Ovary (tissue), 3 donors: ENCODE measurements at regions not wholly inside any gene's neighbourhood (a gene's known extent, or its start where the extent isn't known, plus 50 kb on each side); places are given as distances from the start of the nearest gene placed in this dataset.

Experiments used
- EP300 ChIP-seq: sonication (generic); formaldehyde crosslinking; IDR thresholded peaks from one replicate; pipeline ENCODE4 v1.6.1; 2017; ENCODE audit warnings: antibody characterized with exemption
- POLR2A ChIP-seq: fragments of 450-650 bp; IDR thresholded peaks from one replicate; pipeline ENCODE4 v1.6.1; 2017; ENCODE audit warnings: antibody characterized with exemption, mild to moderate bottlenecking, moderate library complexity
- TF ChIP-seq, protein P1 (sequence below), 3 donors: fragments of 450-650 bp in 2 of 3; fragments of 200-600 bp in 1 of 3; IDR thresholded peaks; one replicate each; pipeline versions ENCODE4 v1.5.1 to v1.8.0; 2016 to 2022; ENCODE audit warnings: antibody characterized with exemption in 3 of 3, mild to moderate bottlenecking in 1 of 3
- donor health status: DM: no; HTN: no; CAD: no.

DNA sequence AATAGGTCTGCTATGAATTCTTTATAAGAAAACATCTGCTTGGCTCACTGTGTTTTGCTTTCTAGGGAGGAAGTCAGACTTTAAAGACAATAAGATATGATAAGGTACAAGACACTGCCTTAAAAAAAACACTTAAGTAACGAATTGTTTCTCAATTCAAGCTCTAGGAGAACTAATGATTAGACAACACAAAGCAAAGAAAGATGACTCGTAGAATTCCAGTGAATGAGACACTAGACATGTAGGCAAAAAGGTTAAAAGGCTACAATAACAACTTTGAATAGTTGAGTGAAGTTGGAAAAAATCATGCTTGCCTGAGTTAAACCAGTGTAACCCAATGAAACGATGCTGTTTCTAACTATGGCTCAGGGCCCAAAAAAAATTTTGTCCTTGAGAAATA is 344.4 kb upstream of the ACTRT1 start:
- no peak for TF ChIP-seq POLR2A
- TF ChIP-seq, protein P1, sequence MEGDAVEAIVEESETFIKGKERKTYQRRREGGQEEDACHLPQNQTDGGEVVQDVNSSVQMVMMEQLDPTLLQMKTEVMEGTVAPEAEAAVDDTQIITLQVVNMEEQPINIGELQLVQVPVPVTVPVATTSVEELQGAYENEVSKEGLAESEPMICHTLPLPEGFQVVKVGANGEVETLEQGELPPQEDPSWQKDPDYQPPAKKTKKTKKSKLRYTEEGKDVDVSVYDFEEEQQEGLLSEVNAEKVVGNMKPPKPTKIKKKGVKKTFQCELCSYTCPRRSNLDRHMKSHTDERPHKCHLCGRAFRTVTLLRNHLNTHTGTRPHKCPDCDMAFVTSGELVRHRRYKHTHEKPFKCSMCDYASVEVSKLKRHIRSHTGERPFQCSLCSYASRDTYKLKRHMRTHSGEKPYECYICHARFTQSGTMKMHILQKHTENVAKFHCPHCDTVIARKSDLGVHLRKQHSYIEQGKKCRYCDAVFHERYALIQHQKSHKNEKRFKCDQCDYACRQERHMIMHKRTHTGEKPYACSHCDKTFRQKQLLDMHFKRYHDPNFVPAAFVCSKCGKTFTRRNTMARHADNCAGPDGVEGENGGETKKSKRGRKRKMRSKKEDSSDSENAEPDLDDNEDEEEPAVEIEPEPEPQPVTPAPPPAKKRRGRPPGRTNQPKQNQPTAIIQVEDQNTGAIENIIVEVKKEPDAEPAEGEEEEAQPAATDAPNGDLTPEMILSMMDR (IDR thresholded peaks at IDR 0.05) = no peak
- TF ChIP-seq EP300 = no peak
